BLaER1 (cell line): ENCODE measurements at regions not wholly inside any gene's neighbourhood (a gene's known extent, or its start where the extent isn't known, plus 50 kb on each side); places are given as distances from the start of the nearest gene placed in this dataset.

Source experiments
- H3K27ac ChIP-seq: shearing (Covaris generic); formaldehyde crosslinking; 2 replicates; pipeline ENCODE4 v1.8.1; 2022
- H3K27me3 ChIP-seq: shearing (Covaris generic); formaldehyde crosslinking; 2 replicates; pipeline ENCODE4 v1.8.1; 2022
- H3K36me3 ChIP-seq: shearing (Covaris generic); formaldehyde crosslinking; 2 replicates; pipeline ENCODE4 v1.8.1; 2022
- H3K4me1 ChIP-seq: shearing (Covaris generic); formaldehyde crosslinking; 2 replicates; pipeline ENCODE4 v1.8.1; 2022
- H3K4me2 ChIP-seq: shearing (Covaris generic); formaldehyde crosslinking; 2 replicates; pipeline ENCODE4 v1.8.1; 2022
- H3K4me3 ChIP-seq: shearing (Covaris generic); formaldehyde crosslinking; 2 replicates; pipeline ENCODE4 v1.8.1; 2022
- H3K9ac ChIP-seq: shearing (Covaris generic); formaldehyde crosslinking; 2 replicates; pipeline ENCODE4 v1.8.1; 2022
- H3K9me3 ChIP-seq: shearing (Covaris generic); formaldehyde crosslinking; 2 replicates; pipeline ENCODE4 v1.8.1; 2022
- H4K20me1 ChIP-seq: shearing (Covaris generic); formaldehyde crosslinking; 2 replicates; pipeline ENCODE4 v1.8.1; 2022
- Cebpa-rat ChIP-seq: shearing (Covaris generic); IDR thresholded peaks from 2 replicates; pipeline ENCODE4 v1.8.1; 2022

DNA sequence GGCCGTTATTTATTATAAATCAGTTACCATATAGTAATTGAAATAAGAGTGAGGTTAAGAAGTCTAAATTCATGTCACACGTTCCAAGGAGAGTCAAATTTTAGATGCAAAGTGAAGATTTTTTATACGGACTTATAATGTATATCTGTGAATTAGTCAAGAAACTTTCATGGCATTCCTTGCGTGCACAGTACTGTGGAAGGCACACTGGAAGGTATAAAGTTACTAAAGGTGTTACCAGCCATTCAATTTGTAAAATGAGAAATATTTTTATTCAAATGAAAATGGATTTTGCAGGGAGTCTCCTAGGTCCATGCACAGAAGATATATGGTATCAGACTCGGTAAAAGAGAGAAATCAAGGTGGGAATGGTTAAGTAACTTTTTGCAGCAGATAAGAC lies 408.1 kb upstream of the CTNND2 start:
- no peak for TF ChIP-seq Cebpa-rat
- H3K27ac ChIP-seq = no peak overlapping the region
- no peak overlapping the region for H3K4me2 ChIP-seq

DNA sequence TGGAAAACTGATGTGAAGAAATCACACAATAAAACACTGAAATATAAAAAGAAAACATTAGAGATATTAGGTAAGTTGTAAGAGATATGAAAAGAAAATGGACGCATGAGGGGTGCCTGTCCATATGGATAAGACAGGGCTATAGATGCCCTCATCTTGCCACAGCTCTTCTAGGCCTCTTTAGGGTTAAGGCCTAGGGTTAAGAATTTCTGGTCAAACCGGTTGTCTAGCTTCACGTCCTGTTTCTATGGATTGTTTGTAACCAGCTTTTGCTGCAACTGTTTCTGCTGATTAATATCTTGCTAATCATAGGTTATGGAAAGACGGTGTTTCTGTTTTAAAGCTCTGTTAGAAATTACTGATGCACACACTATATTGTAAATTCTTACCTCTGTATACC lies 389.9 kb upstream of the CTNND2 start:
- Histone ChIP-seq H3K27me3 (no peaks in the 10 kb centered on the region), H3K27ac (no peak overlapping the region), H3K9ac (no peak overlapping the region), H3K4me2 (no peak overlapping the region), H3K4me1 (no peaks in the 10 kb centered on the region), H4K20me1 (no peaks in the 10 kb centered on the region), H3K9me3 (no peaks in the 10 kb centered on the region), H3K36me3 (no peaks in the 10 kb centered on the region), H3K4me3 (no peak overlapping the region)
- no peak for TF ChIP-seq Cebpa-rat

More for the DNA sequence above, 408.1 kb upstream of the CTNND2 start:
- Histone ChIP-seq H3K4me3 (no peak overlapping the region), H4K20me1 (no peaks in the 10 kb centered on the region), H3K9ac (no peak overlapping the region), H3K27me3 (no peaks in the 10 kb centered on the region), H3K36me3 (no peaks in the 10 kb centered on the region), H3K9me3 (no peaks in the 10 kb centered on the region), H3K4me1 (no peaks in the 10 kb centered on the region)

DNA sequence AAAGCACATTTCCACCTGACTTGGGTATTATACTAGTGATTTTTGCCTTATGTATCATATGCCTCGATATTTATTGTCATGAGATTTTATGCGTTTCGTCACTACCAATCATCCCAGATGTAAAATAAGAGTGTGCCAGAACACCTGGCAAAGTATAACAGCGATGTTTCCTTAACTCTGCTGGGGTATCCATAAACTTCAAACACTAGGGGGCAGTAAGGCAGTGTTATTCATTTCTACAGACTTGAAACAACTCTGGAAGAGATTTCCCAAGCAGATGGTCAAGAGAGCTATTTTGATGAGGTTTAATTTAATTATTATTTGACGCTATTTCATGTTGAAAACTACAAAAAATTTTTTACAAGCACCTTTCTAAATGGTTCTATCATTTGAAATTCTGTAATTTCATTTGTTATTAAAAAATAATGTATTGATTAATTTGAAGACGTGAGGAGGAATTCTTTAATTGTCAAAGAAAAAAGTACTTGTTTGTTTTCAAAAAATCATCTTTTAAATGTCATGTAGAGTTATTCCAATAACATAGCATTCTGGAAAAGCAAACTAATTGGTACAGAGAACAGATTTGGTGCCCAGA lies 388.5 kb upstream of the CTNND2 start:
- Histone ChIP-seq H3K27ac (no peak overlapping the region), H3K4me2 (no peak overlapping the region), H3K4me1 (no peaks in the 10 kb centered on the region), H3K9ac (no peak overlapping the region), H4K20me1 (no peaks in the 10 kb centered on the region), H3K4me3 (no peak overlapping the region), H3K9me3 (no peaks in the 10 kb centered on the region), H3K27me3 (no peaks in the 10 kb centered on the region), H3K36me3 (no peaks in the 10 kb centered on the region)
- TF ChIP-seq Cebpa-rat = no peak

DNA sequence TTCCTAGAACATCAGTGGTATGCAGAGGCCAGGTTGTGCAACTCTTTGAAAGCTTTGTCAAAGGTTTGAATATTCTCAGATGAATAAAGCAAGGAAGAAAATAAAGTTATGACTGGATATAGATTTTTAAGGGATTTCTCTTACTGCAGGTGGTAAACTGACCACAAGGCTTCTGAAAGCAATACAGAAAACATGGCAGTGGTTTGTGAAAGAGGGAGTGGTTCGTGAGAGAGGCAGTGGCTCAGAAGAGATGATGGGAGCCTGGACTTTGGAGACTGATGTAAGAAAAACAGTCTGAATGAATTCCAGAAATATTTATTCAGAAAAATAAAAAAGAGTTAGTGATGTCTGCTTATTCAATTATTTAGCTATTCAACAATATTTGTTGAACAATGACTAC lies 380.4 kb upstream of the CTNND2 start:
- Histone ChIP-seq H3K4me3 (no peak overlapping the region), H4K20me1 (no peaks in the 10 kb centered on the region), H3K4me2 (no peak overlapping the region), H3K9ac (no peak overlapping the region), H3K27me3 (no peaks in the 10 kb centered on the region), H3K27ac (no peak overlapping the region), H3K9me3 (no peaks in the 10 kb centered on the region), H3K4me1 (no peaks in the 10 kb centered on the region), H3K36me3 (no peaks in the 10 kb centered on the region)
- TF ChIP-seq Cebpa-rat = no peak

DNA sequence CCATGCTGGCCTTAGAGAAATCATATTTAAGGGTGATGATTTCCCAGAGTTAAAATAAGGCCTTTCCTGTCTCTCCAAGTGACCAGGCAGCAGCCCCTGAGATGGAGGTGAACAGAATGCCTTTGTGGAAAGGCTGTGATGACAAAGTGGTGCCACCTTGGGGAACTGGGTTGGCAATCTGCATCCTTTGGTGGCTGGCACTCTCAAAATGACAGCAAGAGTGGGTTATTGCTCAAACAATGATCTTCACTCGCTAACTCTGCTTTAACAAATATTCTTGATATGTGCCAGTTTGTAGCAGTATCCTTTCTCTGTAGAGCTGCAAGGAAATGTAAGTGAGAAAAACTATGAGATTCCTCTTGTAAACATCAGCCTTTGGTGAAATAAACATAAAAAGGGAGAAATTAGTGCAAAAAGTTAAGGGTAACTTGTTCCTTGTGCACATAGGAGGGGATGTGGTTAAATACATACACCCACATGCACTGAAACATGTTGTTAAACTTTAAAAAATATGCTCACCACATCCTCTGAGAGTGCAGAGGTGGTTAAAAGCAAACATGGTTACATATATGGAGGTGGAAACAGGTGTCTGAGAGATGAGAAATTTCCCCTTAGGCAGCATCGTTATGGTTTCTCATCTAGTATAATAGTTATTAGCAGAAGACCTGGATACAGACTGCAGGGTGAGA lies 373.4 kb upstream of the CTNND2 start:
- no peaks in the 10 kb centered on the region for H4K20me1 ChIP-seq
- no peak for TF ChIP-seq Cebpa-rat
- no peaks in the 10 kb centered on the region for H3K9me3 ChIP-seq
- no peak overlapping the region for H3K9ac ChIP-seq
- H3K27ac ChIP-seq = no peak overlapping the region
- H3K27me3 ChIP-seq = no peaks in the 10 kb centered on the region
- no peaks in the 10 kb centered on the region for H3K36me3 ChIP-seq
- no peaks in the 10 kb centered on the region for H3K4me1 ChIP-seq
- no peak overlapping the region for H3K4me3 ChIP-seq
- H3K4me2 ChIP-seq = no peak overlapping the region

DNA sequence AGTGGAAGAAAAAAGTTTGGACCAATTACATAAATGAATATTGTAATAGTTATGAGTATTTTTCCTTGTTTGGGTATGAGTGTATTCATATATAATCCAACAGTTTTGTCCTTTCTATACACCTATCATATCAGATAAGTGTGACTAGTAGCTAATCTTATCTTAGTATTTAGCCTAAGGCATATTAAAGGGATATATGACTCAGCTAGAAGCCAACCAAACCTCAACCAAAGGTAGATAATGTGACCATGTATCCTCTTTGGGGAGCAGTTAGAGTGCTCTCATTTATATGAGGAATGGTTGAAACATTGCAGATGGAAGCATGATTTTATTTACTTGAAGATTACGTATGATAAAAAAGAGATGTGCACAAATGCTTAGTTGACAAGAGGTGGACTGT lies 370.0 kb upstream of the CTNND2 start:
- H3K9ac ChIP-seq = no peak overlapping the region
- H3K36me3 ChIP-seq = no peaks in the 10 kb centered on the region
- no peaks in the 10 kb centered on the region for H3K27me3 ChIP-seq
- H3K9me3 ChIP-seq = no peaks in the 10 kb centered on the region
- H3K27ac ChIP-seq = no peak overlapping the region
- no peak overlapping the region for H3K4me2 ChIP-seq
- no peaks in the 10 kb centered on the region for H3K4me1 ChIP-seq
- H3K4me3 ChIP-seq = no peak overlapping the region
- no peak for TF ChIP-seq Cebpa-rat
- H4K20me1 ChIP-seq = no peaks in the 10 kb centered on the region

DNA sequence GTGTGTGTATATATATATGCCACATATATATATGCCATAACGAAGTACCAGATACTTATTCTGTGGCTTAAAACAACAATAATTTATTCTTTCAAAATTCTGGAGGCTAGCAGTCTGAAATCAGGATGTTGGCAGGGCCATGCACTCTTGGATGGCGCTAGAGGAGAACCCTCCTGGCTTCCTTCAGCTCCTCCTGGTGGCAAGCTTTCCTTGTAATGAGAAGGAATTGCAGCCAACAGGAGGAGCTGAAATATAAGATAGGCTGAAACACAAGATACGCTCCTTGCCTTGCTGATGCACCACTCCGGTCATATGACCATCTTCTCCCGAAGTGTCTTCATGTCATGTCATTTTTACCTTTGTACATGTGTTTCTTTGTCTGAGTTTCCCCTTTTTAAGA lies 368.1 kb upstream of the CTNND2 start:
- Histone ChIP-seq H3K4me2 (no peak overlapping the region), H3K36me3 (no peaks in the 10 kb centered on the region), H4K20me1 (no peaks in the 10 kb centered on the region), H3K9me3 (no peaks in the 10 kb centered on the region), H3K4me1 (no peaks in the 10 kb centered on the region), H3K9ac (no peak overlapping the region), H3K27me3 (no peaks in the 10 kb centered on the region), H3K27ac (no peak overlapping the region), H3K4me3 (no peak overlapping the region)
- TF ChIP-seq Cebpa-rat = no peak

DNA sequence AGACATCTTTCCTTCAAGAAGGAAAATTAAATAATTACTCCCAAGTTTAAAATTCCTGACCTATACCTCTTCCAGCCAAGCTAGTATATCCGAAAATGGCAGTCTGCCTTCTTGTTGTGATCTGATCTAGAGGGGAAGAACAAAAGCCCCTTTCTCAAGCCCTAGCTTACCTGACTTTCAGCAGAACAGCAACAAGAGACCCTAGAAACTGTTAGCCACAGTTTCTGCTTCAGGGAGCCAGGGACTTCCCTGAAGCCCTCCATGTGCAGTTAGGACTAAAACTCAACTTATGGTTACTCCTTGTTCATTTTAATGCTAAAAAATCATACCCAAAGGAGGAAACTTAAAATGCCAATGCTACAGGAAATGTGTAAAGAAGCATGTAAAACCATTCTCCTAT lies 366.7 kb upstream of the CTNND2 start:
- no peaks in the 10 kb centered on the region for H3K9me3 ChIP-seq
- H4K20me1 ChIP-seq = no peaks in the 10 kb centered on the region
- no peak overlapping the region for H3K4me2 ChIP-seq
- H3K27ac ChIP-seq = no peak overlapping the region
- H3K4me3 ChIP-seq = no peak overlapping the region
- no peak overlapping the region for H3K9ac ChIP-seq
- no peak for TF ChIP-seq Cebpa-rat
- H3K36me3 ChIP-seq = no peaks in the 10 kb centered on the region
- H3K4me1 ChIP-seq = no peaks in the 10 kb centered on the region
- no peaks in the 10 kb centered on the region for H3K27me3 ChIP-seq

DNA sequence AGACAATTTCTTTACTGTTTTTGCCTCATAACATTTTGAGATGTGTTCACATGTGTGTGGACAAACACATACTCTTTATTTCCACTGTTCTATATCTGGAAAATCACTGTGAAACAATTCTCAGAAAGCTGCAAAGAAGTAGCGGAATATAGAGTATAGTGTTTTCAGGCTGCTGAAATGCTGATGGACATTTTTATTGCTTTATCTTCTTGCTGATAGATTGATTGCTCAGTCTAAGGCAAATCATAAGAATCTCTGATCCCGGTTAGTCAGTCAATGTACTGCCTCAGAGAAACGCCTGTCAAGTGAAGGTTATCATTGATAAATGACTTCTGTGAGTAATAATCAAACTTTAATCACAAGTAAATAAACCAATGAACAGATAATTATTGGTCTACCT lies 364.9 kb upstream of the CTNND2 start:
- H3K9ac ChIP-seq = no peak overlapping the region
- no peaks in the 10 kb centered on the region for H3K27me3 ChIP-seq
- no peak for TF ChIP-seq Cebpa-rat
- no peak overlapping the region for H3K4me2 ChIP-seq
- no peak overlapping the region for H3K27ac ChIP-seq
- H3K36me3 ChIP-seq = no peaks in the 10 kb centered on the region
- no peaks in the 10 kb centered on the region for H3K4me1 ChIP-seq
- no peaks in the 10 kb centered on the region for H4K20me1 ChIP-seq
- no peaks in the 10 kb centered on the region for H3K9me3 ChIP-seq
- no peak overlapping the region for H3K4me3 ChIP-seq

DNA sequence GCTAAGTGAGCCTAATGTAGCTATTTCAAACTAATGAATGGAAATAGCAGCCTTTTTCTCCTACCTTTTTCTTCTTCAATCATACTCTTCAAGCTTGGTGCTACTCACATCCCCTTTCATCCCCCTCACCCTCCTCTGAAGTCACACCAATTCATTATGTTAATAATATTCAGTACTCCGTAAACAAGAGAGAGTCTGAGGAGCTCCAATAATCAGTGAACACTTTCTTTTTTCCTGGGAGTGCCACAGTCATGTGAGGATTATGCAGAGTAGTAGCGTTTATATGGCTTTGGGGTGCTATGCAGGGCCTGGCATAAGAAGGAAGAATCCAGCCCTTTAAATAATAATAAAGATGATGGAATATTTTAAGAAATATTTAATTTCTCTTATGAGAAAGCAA lies 354.3 kb upstream of the CTNND2 start:
- H3K9me3 ChIP-seq = peaks cover 7% of the 10 kb centered on the region
- H3K9ac ChIP-seq = no peak overlapping the region
- no peak overlapping the region for H3K4me3 ChIP-seq
- no peaks in the 10 kb centered on the region for H3K36me3 ChIP-seq
- no peak for TF ChIP-seq Cebpa-rat
- no peaks in the 10 kb centered on the region for H4K20me1 ChIP-seq
- no peak overlapping the region for H3K27ac ChIP-seq
- no peaks in the 10 kb centered on the region for H3K4me1 ChIP-seq
- no peaks in the 10 kb centered on the region for H3K27me3 ChIP-seq
- no peak overlapping the region for H3K4me2 ChIP-seq

DNA sequence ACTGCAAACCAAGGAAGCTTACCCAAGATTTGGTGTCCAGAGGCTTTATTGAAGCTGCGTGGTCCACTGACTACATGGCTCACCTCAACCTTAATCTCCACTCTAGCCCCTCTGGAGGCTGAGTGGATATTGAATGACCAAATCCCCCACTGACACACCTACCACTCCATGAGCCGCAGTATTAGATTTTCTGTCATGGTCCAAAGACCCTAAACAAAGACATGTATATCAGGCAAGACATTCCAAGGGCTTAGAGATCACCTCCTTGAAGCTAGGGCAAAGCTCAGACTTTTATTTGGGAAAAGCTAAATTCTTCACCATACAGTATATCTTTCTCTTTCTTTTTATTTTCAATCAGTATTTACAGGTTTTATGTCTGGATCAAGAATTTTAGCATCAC lies 346.2 kb upstream of the CTNND2 start:
- no peak overlapping the region for H3K4me2 ChIP-seq
- H3K4me1 ChIP-seq = no peaks in the 10 kb centered on the region
- TF ChIP-seq Cebpa-rat = no peak
- H3K4me3 ChIP-seq = no peak overlapping the region
- no peaks in the 10 kb centered on the region for H3K36me3 ChIP-seq
- no peaks in the 10 kb centered on the region for H3K9me3 ChIP-seq
- H3K9ac ChIP-seq = no peak overlapping the region
- no peaks in the 10 kb centered on the region for H3K27me3 ChIP-seq
- H3K27ac ChIP-seq = no peak overlapping the region
- no peaks in the 10 kb centered on the region for H4K20me1 ChIP-seq
